Epithelial cell of proximal tubule (primary cell): ENCODE measurements at regions not wholly inside any gene's neighbourhood (a gene's known extent, or its start where the extent isn't known, plus 50 kb on each side); places are given as distances from the start of the nearest gene placed in this dataset.

Experiments
- DNase-seq: peaks from one replicate; pipeline ENCODE4 v3.0.0-alpha.2; 2011; ENCODE audit warnings: low read depth
- H3K4me3 ChIP-seq: 2 replicates; pipeline ENCODE4 v1.5.1; 2011; ENCODE audit warnings: low read depth, mild to moderate bottlenecking, low read length
- TF ChIP-seq, protein P1 (sequence below): conservative IDR thresholded peaks from 2 replicates; pipeline ENCODE4 v1.5.1; 2012; ENCODE audit warnings: low read depth, mild to moderate bottlenecking, low read length

DNA sequence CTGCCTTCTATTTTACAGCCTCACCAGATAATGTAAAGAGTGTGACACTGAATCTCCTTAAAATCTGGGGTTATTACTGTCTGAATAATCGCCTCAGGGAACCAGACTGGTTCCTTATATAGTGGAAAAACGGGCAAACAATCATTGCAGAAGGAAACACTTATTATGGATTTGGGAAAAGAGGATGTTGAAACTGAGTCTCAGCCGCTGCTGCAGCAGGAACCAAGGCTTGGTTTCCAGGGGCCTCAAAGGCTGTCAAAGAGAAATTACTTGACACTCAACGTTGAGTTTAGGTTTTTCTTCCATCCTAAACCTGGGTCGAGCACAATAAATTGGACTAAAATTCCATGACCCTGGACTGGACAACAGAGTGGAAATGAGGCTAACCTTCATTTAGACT is 103.8 kb upstream of the AHR start:
- TF ChIP-seq, protein P1, sequence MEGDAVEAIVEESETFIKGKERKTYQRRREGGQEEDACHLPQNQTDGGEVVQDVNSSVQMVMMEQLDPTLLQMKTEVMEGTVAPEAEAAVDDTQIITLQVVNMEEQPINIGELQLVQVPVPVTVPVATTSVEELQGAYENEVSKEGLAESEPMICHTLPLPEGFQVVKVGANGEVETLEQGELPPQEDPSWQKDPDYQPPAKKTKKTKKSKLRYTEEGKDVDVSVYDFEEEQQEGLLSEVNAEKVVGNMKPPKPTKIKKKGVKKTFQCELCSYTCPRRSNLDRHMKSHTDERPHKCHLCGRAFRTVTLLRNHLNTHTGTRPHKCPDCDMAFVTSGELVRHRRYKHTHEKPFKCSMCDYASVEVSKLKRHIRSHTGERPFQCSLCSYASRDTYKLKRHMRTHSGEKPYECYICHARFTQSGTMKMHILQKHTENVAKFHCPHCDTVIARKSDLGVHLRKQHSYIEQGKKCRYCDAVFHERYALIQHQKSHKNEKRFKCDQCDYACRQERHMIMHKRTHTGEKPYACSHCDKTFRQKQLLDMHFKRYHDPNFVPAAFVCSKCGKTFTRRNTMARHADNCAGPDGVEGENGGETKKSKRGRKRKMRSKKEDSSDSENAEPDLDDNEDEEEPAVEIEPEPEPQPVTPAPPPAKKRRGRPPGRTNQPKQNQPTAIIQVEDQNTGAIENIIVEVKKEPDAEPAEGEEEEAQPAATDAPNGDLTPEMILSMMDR, result no peak
- no peak overlapping the region for H3K4me3 ChIP-seq
- DNase-seq, result no peak

DNA sequence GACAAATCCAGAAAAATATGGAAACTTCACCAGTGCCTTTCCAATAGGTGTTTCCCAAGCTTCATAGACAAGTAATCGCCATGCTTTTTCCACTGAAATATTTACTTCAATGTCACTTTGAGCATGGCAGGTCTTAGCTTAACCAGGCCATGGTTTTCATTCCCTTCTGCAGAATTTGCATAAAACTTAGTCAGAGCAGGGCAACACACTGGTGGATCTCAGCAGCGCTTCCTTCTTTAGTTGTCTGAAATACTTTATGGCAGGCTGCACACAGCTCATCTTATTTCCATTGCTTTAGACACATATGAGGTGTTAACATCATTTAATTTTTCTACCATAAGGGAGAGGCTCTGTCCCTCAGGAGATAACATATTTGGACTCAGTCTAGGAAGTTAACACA is 102.9 kb upstream of the AHR start:
- DNase-seq, result no peak
- no peak overlapping the region for H3K4me3 ChIP-seq
- TF ChIP-seq, protein P1, result no peak

DNA sequence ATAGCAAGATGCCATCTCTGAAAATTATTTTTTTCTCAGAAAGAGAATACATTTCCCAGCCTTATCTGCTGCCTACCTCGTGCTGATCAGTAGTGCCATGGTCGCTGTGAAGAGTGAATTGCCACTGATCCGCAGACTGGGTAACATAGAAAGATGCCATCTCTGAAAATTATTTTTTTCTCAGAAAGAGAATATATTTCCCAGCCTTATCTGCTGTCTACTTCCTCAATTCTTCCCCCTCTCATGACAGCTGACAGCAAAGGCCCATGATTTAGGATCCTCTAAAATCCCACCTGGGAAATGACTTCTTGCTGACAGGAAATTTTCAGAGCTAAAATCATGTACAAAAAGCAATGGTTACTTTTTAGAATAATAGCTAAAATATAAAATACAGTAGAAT is 92.5 kb upstream of the AHR start:
- DNase-seq, result no peak
- no peak overlapping the region for H3K4me3 ChIP-seq
- TF ChIP-seq, protein P1, result no peak

DNA sequence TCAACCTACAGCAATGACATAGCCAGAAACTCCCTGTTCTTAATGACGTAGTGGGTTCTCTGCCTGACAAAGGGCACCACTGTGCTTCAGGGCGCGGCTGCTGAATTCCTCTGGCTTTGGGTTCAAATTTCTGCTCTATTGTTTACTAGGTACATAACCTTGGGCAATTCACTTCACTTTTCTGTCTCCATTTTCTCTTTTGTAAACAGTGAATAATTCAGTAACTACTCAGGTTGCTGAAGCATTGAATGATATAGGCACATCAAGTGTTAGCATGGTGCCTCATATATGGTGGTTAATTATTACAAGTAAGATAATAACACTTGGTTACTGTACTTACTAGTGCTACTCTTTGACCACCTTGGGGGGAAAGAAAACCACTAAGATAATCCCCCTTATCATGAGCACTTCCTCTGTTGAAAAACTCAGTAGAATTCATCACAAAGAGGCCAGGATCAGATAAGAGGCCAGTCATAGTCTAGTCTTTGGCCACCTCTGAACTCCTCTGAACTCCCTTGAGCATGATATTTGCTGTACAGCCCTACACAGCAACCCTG is 92.0 kb upstream of the AHR start:
- no peak overlapping the region for H3K4me3 ChIP-seq
- TF ChIP-seq, protein P1, result no peak
- no peak for DNase-seq

DNA sequence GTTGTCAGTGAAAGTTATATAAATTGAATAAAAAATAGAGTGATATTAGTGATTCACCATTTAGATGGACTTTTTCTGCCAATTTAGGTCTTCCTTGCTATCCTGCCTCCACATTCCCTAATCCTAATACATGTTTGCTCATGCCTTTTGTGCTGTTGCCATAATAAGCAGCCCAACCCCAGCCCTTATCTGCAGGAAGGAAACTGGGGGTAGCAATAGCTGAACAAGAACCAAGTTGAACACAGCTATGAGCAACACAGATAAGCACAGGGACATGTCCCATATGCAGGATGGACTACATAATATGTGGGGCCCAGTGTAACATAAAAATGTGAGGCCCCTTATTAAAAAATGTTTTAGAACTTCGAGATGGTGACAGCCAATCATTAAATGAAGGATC is 91.2 kb upstream of the AHR start:
- DNase-seq, result no peak
- TF ChIP-seq, protein P1, result no peak
- H3K4me3 ChIP-seq, result no peak overlapping the region

DNA sequence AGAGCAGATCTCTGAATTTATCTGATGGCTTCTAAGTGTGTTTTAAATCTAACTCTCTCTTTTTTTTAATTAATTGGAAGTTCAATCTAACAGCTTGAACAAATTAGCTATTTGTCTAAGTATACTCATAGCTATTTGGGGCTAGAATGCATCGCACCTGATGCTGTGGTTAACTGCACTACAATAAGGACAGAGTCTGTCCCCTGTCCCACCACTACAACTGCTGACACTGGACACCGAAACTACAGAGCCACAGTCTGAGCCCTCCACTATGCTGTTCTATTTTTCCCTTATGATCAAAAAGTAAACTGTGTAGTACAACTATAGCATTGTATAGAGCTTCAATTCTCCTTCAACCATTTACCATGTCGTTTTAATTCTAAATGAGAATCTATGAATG is 89.4 kb upstream of the AHR start:
- H3K4me3 ChIP-seq, result no peak overlapping the region
- no peak for DNase-seq
- TF ChIP-seq, protein P1, result no peak

DNA sequence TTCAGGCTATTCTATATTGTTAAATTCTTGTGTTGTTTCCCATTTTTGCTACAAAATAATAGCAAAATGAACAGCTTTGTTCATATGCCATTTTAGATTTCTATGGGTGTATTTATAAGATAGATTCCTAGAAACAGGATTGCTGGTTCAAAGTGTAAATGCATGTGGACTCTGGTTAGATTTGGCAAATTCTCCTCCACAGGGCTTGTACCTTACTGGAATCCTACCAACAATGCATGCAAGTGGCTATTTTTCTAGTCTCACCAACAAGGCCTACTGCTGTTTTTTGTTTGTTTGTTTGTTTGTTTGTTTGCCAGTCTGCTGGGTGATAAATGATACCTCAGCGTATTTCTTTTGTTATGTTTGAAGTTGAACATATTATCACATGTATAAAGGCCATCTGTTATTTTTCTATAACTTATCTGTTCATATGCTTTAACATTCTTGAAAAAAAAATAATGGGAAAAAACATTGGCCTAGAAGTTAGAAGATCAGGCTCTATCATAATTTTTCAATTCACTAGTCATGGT is 87.1 kb upstream of the AHR start:
- DNase-seq, result no peak
- no peak overlapping the region for H3K4me3 ChIP-seq
- TF ChIP-seq, protein P1, result no peak
